Astrocyte (in vitro differentiated cells and primary cell): ENCODE measurements at regions not wholly inside any gene's neighbourhood (a gene's known extent, or its start where the extent isn't known, plus 50 kb on each side); places are given as distances from the start of the nearest gene placed in this dataset.

Experiments used
- CTCF ChIP-seq: IDR thresholded peaks from 2 replicates; pipeline ENCODE4 v1.5.1; 2011; ENCODE audit warnings: low read depth, mild to moderate bottlenecking, inconsistent platforms, low read length, moderate library complexity; ENCODE audit not compliant: insufficient read depth
- EZH2 ChIP-seq: IDR thresholded peaks from 2 replicates; pipeline ENCODE4 v1.6.1; 2012; ENCODE audit warnings: mild to moderate bottlenecking, low read length, inconsistent platforms; ENCODE audit not compliant: insufficient read depth

GRCh38 chr10:131644864-131645658 lies 255.7 kb upstream of the PPP2R2D start:
- no peak for TF ChIP-seq CTCF
- no peak for TF ChIP-seq EZH2
